Jurkat, Clone E6-1 (cell line): ENCODE measurements at regions not wholly inside any gene's neighbourhood (a gene's known extent, or its start where the extent isn't known, plus 50 kb on each side); places are given as distances from the start of the nearest gene placed in this dataset.

Source experiments
- DNase-seq: peaks from one replicate; pipeline ENCODE4 v3.0.0-alpha.2; 2011; ENCODE audit warnings: low read depth, low spot score
- H3K4me3 ChIP-seq: 2 replicates; pipeline ENCODE4 v1.5.1; 2011; ENCODE audit warnings: mild to moderate bottlenecking, low read length, control low read depth, moderate library complexity

GRCh38 chr14:87233806-87234384 lies 759.1 kb downstream of the GALC start:
- no peak for DNase-seq
- no peak overlapping the region for H3K4me3 ChIP-seq

GRCh38 chr14:87233266-87233665 lies 759.7 kb downstream of the GALC start:
- H3K4me3 ChIP-seq, result no peak overlapping the region
- no peak for DNase-seq

- DNase-seq, result no peak
- no peak overlapping the region for H3K4me3 ChIP-seq
These were observed 761.5 kb downstream of the GALC start for GRCh38 chr14:87231336-87232026.

DNA sequence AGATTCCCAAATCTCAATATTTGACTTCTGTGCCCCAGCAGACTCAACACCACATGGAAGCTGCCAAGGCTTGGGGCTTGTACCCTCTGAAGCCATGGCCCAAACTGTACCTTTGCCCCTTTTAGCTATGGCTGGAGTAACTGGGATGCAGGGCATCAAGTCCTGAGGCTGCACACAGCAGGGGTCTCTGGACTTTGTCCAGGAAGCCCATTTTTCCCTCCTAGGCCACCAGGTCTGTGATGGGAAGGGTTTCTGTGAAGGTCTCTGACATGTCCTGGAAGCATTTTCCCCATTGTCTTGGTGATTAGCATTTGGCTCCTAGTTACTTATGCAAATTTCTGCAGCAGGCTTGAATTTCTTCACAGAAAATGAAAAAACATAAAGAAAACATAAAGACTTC lies 762.3 kb downstream of the GALC start:
- DNase-seq, result no peak

DNA sequence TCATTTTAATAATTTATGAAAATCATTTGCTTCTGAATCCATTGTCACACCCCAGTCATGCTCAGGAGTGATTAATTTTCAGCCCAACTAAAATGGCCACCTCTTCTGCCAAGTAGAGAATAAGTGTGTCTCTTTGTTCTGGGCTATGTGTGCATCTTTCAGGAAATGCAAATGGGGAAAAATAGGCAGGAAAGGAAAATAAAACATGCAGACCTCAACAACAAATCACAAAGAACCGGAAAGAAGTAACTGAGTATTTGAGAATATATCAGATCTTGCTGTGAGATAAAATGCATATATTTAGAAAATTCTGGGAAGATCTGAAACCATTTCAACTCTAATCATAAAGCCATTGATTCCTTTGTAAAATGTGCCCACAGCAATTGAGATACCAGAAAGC lies 763.9 kb downstream of the GALC start:
- H3K4me3 ChIP-seq, result no peak overlapping the region
- no peak for DNase-seq

More for the DNA sequence above, 762.3 kb downstream of the GALC start:
- H3K4me3 ChIP-seq, result no peak overlapping the region

GRCh38 chr14:87217023-87217422 lies 776.0 kb downstream of the GALC start:
- no peak for DNase-seq
- H3K4me3 ChIP-seq, result no peak overlapping the region

GRCh38 chr14:87214558-87214957 lies 778.4 kb downstream of the GALC start:
- DNase-seq, result no peak
- H3K4me3 ChIP-seq, result no peak overlapping the region

DNA sequence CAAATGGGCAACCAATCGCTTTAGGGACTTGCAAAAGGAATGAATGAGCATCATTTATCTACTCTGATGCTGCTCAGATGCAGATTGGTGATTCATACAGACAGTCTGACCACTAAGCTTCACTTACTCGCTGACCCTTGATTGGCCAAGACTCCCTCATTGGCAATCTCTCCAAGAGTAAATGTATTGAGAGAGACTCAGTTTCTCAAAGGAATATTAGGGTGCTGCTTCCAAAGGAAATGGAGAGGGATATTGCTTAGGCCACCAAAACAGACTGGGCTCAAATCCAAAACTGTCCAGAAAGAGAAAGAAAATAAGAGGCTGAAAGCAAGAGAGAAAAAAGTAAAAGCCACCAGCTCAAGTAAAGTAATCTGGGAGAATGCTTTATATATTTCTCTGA lies 785.2 kb downstream of the GALC start:
- no peak overlapping the region for H3K4me3 ChIP-seq
- DNase-seq, result no peak

- DNase-seq, result no peak
- H3K4me3 ChIP-seq, result no peak overlapping the region
These were observed 787.2 kb downstream of the GALC start for GRCh38 chr14:87205811-87206210.

GRCh38 chr14:87203346-87203745 lies 789.6 kb downstream of the GALC start:
- H3K4me3 ChIP-seq, result no peak overlapping the region
- no peak for DNase-seq

GRCh38 chr14:87199381-87199780 lies 793.6 kb downstream of the GALC start:
- H3K4me3 ChIP-seq, result no peak overlapping the region
- no peak for DNase-seq

DNA sequence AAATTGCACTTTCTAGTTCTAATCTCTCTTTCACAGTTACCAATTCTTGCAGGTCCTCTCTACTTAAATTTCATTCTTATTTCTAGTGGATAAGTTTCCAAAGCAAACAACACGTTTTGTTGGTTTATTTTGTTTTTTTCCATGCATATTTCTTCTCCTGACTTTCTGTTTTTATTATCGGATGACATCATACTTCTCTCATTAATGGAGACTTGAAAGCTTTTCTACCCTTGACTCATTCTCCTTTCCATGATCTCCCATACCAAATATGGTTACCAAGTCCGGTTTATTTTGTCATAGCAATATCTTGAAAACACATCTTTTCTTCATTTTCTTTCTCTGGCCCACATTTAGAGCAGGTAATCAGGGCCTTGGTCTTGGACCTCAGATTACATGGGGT lies 796.5 kb downstream of the GALC start:
- DNase-seq, result no peak
- H3K4me3 ChIP-seq, result no peak overlapping the region

DNA sequence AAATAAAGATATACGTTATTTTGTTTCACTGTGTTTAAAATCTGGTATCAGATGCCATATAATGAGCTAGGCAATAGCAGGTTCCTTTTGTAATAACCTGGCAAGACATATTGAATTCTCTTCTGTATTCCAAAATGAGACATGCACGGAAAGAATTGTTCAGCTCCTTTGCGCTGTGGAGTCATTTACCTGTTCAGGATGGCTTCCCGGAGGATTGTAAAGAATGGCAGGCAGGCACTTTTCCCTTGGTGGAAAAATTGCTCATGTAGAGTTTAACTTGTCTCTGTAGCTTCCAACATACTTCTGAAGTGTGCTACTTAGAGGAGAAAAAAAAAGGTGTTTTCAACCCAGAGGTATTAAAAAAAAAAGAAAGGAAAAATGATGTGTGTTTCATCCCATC lies 805.2 kb downstream of the GALC start:
- no peak for DNase-seq
- no peak overlapping the region for H3K4me3 ChIP-seq

DNA sequence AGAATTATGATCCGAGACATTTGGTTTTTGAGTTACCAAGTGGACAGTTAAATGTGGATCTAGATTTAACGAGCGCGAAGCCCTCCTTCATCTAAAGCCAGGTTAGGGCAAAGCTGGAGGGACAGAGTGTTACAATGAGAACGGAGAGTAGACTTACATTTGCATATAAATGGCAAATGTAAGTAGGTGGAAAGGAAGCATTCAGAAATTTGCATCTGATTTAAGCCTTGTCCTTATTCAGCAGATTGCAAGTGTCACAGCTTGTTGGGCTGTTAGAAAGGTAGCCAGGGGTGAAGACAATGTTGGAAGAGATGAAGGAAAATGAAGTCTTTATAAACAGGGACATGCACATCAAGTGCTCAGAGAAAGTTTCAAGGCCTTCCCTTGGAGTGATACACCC lies 806.2 kb downstream of the GALC start:
- H3K4me3 ChIP-seq, result no peak overlapping the region
- no peak for DNase-seq

DNA sequence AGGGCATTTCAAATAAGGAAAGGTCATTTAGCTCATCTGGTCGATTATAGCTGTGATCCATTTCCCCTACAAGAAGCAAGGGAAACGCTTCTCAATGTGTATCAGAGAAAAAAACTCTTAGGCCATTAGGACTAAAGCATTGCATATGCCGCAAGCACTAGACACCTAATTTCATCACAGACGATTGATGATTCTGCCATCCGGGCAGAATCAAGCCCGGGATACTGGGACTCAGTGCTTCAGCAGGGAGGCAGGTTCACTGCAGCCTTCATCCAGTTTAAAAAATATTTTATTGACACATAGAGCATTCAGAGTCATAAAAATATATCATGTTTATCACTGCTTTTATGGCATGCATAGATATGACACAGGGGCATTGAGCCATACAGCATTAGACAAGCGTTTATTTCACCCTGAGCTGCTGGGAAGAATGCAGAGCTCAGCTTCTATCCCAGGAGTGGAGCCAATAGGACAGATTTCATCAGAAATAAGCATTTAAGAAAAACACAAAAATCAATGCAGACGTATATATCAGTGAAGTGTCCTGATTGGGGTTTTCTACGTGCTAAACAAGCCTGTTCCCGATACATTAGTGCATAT lies 806.9 kb downstream of the GALC start:
- no peak overlapping the region for H3K4me3 ChIP-seq
- DNase-seq, result no peak

DNA sequence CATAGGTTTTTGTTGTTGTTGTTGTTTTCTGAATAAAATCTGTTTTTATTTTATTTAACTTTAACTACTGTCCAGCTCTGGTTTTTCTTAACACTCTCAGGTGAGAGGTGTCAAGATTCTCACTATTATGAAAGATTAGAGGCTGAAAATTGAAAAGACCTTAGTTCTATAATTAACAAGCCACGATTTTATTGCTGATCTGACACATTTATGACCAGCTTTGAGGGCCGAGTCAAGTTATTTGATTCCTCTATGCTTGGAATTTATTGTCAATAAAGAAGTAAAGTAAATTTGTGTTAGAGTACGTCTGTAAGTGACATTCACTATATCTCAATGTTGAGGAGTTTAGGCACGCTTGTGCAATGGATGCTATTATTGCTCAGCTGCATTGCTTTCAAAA lies 808.8 kb downstream of the GALC start:
- no peak for DNase-seq
- H3K4me3 ChIP-seq, result no peak overlapping the region

- H3K4me3 ChIP-seq, result no peak overlapping the region
- DNase-seq, result no peak
These were observed 811.7 kb downstream of the GALC start for GRCh38 chr14:87181288-87181687.

- no peak for DNase-seq
- no peak overlapping the region for H3K4me3 ChIP-seq
These were observed 813.0 kb downstream of the GALC start for GRCh38 chr14:87179936-87180335.

- no peak overlapping the region for H3K4me3 ChIP-seq
- DNase-seq, result no peak
These were observed 814.7 kb downstream of the GALC start for GRCh38 chr14:87178277-87178676.

- no peak for DNase-seq
These were observed 817.8 kb downstream of the GALC start for GRCh38 chr14:87175175-87175574.

DNA sequence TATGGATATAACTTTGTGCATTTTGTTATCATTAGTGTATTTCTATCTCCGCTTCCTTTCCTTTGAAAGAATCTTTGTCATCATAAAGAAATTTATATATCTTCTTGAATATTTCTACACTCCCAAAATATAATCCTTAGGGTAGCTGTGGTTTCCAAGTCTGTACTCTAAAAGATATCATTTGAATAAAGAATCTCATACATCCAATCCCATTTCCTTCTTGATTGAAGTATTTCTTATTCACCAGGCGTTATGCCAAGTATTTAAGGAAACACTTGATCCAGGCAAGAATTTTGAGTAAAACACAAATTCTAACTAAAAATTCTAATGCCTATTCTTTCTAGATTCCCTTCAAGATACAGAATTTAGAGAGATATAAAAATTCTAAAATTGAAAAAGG lies 821.8 kb downstream of the GALC start:
- no peak for DNase-seq
- no peak overlapping the region for H3K4me3 ChIP-seq

More at GRCh38 chr14:87175175-87175574, 817.8 kb downstream of the GALC start:
- no peak overlapping the region for H3K4me3 ChIP-seq
